EH (cell line): ENCODE measurements at regions not wholly inside any gene's neighbourhood (a gene's known extent, or its start where the extent isn't known, plus 50 kb on each side); places are given as distances from the start of the nearest gene placed in this dataset.
"Not testable (repeated sequence)": the region's sequence is repeated elsewhere in the genome, so short reads cannot be mapped to it uniquely, and the experiment has no call there.

ENCODE experiments used
- DNase-seq: peaks from one replicate; pipeline ENCODE4 v3.0.0-alpha.2; 2015; ENCODE audit warnings: low read depth

GRCh38 chr14:89660625-89661233, 243.7 kb upstream of the FOXN3 start:
- not testable (repeated sequence) for DNase-seq

- DNase-seq, result peak; percentile 62
Measured at GRCh38 chr14:89660166-89660565, 243.1 kb upstream of the FOXN3 start.

GRCh38 chr14:89658977-89659670, 242.1 kb upstream of the FOXN3 start:
- no peak for DNase-seq

- DNase-seq, result no peak
Measured at GRCh38 chr14:89657014-89657413, 240.0 kb upstream of the FOXN3 start.

- DNase-seq, result no peak
Measured at GRCh38 chr14:89654998-89655397, 238.0 kb upstream of the FOXN3 start.

- DNase-seq, result no peak
Measured at GRCh38 chr14:89652352-89652751, 235.3 kb upstream of the FOXN3 start.

GRCh38 chr14:89651805-89652204, 234.8 kb upstream of the FOXN3 start:
- no peak for DNase-seq

GRCh38 chr14:89650077-89650978, 233.3 kb upstream of the FOXN3 start:
- no peak for DNase-seq

GRCh38 chr14:89649451-89650075, 232.5 kb upstream of the FOXN3 start:
- peak; percentile 16 for DNase-seq

- no peak for DNase-seq
Measured at GRCh38 chr14:89648924-89649323, 231.9 kb upstream of the FOXN3 start.

- DNase-seq, result no peak
Measured at GRCh38 chr14:89648510-89648909, 231.5 kb upstream of the FOXN3 start.

- no peak for DNase-seq
Measured at GRCh38 chr14:89646971-89647370, 229.9 kb upstream of the FOXN3 start.

- DNase-seq, result no peak
Measured at GRCh38 chr14:89644641-89645040, 227.6 kb upstream of the FOXN3 start.

GRCh38 chr14:89641495-89642175, 224.6 kb upstream of the FOXN3 start:
- DNase-seq, result no peak

- DNase-seq, result peak; percentile 72
Measured at GRCh38 chr14:89640141-89640540, 223.1 kb upstream of the FOXN3 start.

- DNase-seq, result no peak
Measured at GRCh38 chr14:89639687-89640086, 222.7 kb upstream of the FOXN3 start.

GRCh38 chr14:89638891-89639290, 221.9 kb upstream of the FOXN3 start:
- DNase-seq, result no peak

GRCh38 chr14:89637581-89637980, 220.5 kb upstream of the FOXN3 start:
- DNase-seq, result no peak

GRCh38 chr14:89635615-89636014, 218.6 kb upstream of the FOXN3 start:
- DNase-seq, result peak; percentile 72

GRCh38 chr14:89634037-89634436, 217.0 kb upstream of the FOXN3 start:
- no peak for DNase-seq

GRCh38 chr14:89630101-89630829, 213.2 kb upstream of the FOXN3 start:
- peak; percentile 70 for DNase-seq
